ENCODE measurements at regions not wholly inside any gene's neighbourhood (a gene's known extent, or its start where the extent isn't known, plus 50 kb on each side); places are given as distances from the start of the nearest gene placed in this dataset.

DNA sequence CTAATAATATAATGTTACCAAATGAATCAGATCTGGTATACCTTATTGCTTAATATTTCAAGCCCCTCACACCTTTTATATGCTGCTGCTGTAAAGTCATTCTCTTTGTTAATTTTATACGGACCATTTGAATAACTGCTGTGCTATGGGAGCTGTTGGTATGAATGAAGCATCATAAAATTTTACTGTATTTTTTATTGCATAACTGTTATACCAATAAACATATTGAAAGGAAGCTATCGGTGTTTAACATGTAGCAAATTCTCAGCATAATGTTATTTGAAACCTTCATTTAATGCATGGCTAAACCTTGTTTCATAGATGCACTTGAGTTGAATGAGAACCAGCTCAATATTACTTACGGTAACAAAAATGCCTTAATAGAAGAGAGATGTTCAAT lies 1040.3 kb downstream of the SOCS6 start:
- TF ChIP-seq EGR1 (IDR thresholded peaks at IDR 0.05) (no peak), FOXM1 (IDR thresholded peaks at IDR 0.05; ENCODE audit: borderline replicate concordance, low read depth) (no peak), YY1 (IDR thresholded peaks at IDR 0.05; ENCODE audit: low read depth) (no peak), TAF1 (IDR thresholded peaks at IDR 0.05; ENCODE audit: low read depth) (no peak), CEBPB (IDR thresholded peaks at IDR 0.05) (no peak)

DNA sequence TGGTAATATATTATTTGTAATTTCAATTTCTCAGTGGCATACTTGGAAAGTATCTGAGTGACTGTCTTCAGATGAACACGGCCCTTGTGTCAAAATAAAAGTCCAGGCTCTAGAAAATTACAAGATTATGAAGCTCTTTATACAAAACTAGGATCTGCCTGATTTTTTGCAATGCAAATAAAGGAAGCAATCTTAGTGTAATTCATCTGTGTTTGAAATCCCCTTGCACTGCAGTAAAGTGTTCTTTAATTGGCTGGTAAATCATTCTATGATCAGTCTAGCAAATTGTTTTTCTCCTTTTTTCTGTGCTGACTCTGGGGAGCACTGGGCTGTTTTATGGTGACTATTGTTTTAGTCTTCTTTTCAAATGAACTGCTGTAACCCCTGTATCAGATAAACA lies 1039.0 kb downstream of the SOCS6 start:
- no peak for TF ChIP-seq NFIC (IDR thresholded peaks at IDR 0.05)
- no peak for TF ChIP-seq TCF12 (IDR thresholded peaks at IDR 0.05; ENCODE audit: low read depth)
- TF ChIP-seq, protein P1, sequence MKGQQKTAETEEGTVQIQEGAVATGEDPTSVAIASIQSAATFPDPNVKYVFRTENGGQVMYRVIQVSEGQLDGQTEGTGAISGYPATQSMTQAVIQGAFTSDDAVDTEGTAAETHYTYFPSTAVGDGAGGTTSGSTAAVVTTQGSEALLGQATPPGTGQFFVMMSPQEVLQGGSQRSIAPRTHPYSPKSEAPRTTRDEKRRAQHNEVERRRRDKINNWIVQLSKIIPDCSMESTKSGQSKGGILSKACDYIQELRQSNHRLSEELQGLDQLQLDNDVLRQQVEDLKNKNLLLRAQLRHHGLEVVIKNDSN (IDR thresholded peaks at IDR 0.05) = no peak
- no peak for TF ChIP-seq EP300 (IDR thresholded peaks at IDR 0.05; ENCODE audit: borderline replicate concordance)
- no peak for TF ChIP-seq YY1 (IDR thresholded peaks at IDR 0.05; ENCODE audit: low read depth)
- TF ChIP-seq, protein P2, sequence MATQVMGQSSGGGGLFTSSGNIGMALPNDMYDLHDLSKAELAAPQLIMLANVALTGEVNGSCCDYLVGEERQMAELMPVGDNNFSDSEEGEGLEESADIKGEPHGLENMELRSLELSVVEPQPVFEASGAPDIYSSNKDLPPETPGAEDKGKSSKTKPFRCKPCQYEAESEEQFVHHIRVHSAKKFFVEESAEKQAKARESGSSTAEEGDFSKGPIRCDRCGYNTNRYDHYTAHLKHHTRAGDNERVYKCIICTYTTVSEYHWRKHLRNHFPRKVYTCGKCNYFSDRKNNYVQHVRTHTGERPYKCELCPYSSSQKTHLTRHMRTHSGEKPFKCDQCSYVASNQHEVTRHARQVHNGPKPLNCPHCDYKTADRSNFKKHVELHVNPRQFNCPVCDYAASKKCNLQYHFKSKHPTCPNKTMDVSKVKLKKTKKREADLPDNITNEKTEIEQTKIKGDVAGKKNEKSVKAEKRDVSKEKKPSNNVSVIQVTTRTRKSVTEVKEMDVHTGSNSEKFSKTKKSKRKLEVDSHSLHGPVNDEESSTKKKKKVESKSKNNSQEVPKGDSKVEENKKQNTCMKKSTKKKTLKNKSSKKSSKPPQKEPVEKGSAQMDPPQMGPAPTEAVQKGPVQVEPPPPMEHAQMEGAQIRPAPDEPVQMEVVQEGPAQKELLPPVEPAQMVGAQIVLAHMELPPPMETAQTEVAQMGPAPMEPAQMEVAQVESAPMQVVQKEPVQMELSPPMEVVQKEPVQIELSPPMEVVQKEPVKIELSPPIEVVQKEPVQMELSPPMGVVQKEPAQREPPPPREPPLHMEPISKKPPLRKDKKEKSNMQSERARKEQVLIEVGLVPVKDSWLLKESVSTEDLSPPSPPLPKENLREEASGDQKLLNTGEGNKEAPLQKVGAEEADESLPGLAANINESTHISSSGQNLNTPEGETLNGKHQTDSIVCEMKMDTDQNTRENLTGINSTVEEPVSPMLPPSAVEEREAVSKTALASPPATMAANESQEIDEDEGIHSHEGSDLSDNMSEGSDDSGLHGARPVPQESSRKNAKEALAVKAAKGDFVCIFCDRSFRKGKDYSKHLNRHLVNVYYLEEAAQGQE (IDR thresholded peaks at IDR 0.05; ENCODE audit: low read depth) = no peak
- TF ChIP-seq, protein P3, sequence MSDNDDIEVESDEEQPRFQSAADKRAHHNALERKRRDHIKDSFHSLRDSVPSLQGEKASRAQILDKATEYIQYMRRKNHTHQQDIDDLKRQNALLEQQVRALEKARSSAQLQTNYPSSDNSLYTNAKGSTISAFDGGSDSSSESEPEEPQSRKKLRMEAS (IDR thresholded peaks at IDR 0.05) = no peak
- no peak for TF ChIP-seq TAF1 (IDR thresholded peaks at IDR 0.05; ENCODE audit: low read depth)
- TF ChIP-seq TEAD4 (IDR thresholded peaks at IDR 0.05) = no peak
- no peak for TF ChIP-seq EGR1 (IDR thresholded peaks at IDR 0.05)
- no peak for TF ChIP-seq RAD21 (IDR thresholded peaks at IDR 0.05; ENCODE audit: low read depth)

DNA sequence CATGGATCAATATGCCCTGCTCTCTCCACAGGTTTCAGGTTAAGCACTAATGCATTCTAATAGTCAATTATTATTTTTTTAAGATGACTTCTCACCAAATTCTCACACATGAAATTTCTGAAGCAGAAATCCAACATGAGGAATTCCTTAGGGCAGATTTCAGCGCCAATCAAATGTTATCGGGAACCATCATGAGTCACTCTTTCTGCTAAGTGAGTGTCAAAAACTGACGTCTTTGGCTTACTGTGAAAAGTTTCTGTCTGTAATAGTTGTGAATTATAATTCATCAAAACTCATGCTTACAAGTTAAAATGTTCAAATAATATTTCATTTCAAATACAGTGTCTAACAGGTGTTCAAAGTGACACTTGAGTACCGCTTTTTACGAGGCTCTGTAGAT lies 1038.6 kb downstream of the SOCS6 start:
- TF ChIP-seq TAF1 (IDR thresholded peaks at IDR 0.05; ENCODE audit: low read depth) (no peak), TCF12 (IDR thresholded peaks at IDR 0.05; ENCODE audit: low read depth) (no peak), NFIC (IDR thresholded peaks at IDR 0.05) (no peak), CREB1 (IDR thresholded peaks at IDR 0.05; ENCODE audit: low read depth) (no peak), EGR1 (IDR thresholded peaks at IDR 0.05) (no peak), TEAD4 (IDR thresholded peaks at IDR 0.05) (no peak), RAD21 (IDR thresholded peaks at IDR 0.05; ENCODE audit: low read depth) (no peak)
- TF ChIP-seq, protein P2 (IDR thresholded peaks at IDR 0.05; ENCODE audit: low read depth) = no peak
- TF ChIP-seq, protein P3 (IDR thresholded peaks at IDR 0.05) = no peak

DNA sequence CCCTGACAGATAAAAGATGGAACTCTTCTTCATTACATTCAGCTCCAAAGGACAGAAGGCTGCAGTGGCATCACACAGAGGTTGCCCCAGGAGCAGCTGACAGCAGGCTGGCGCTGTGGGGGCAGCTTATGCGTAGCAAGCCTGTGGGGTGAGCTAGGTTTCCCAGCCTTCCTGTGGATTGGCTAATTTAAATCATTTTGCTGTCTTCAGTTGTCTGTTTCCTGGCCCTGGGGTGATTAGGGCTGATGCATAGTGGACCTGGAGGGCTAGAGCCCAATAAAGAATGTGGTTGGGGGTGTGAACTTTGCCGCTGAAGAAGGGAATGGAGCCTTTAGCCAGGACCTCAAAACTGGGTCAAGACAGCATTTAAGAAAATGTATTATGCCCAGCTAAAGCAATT lies 1038.0 kb downstream of the SOCS6 start:
- TF ChIP-seq, protein P3 (IDR thresholded peaks at IDR 0.05) = no peak
- TF ChIP-seq ZBTB7A (IDR thresholded peaks at IDR 0.05; ENCODE audit: low read depth) = no peak
- TF ChIP-seq, protein P1 (IDR thresholded peaks at IDR 0.05) = no peak
- no peak for TF ChIP-seq FOXM1 (IDR thresholded peaks at IDR 0.05; ENCODE audit: borderline replicate concordance, low read depth)
- no peak for TF ChIP-seq CEBPB (IDR thresholded peaks at IDR 0.05)
- TF ChIP-seq, protein P2 (IDR thresholded peaks at IDR 0.05; ENCODE audit: low read depth) = no peak

DNA sequence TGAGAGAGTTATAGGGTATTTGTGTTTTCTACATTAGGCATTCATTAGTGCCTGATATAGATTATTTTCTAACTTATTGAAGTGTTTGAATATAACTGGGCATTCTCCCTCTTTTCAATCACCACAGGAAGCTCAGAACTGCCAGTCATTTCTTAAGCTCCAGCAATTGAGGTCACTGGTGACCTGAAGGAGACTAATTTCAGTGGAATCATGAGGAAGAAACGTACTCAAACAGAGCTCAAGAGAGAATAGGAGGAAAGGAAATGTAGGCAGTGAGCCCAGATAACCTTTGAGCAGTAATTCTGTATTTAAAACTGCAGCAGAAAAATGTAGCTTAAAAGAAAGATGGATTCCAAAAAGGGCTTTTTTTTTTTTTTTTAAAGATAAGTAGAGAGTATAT lies 1035.5 kb downstream of the SOCS6 start:
- TF ChIP-seq, protein P2 (IDR thresholded peaks at IDR 0.05; ENCODE audit: low read depth) = no peak
- TF ChIP-seq TCF12 (IDR thresholded peaks at IDR 0.05; ENCODE audit: low read depth) (no peak), TAF1 (IDR thresholded peaks at IDR 0.05; ENCODE audit: low read depth) (no peak), FOXM1 (IDR thresholded peaks at IDR 0.05; ENCODE audit: borderline replicate concordance, low read depth) (no peak), YY1 (IDR thresholded peaks at IDR 0.05; ENCODE audit: low read depth) (no peak), EP300 (IDR thresholded peaks at IDR 0.05; ENCODE audit: borderline replicate concordance) (no peak), ZBTB7A (IDR thresholded peaks at IDR 0.05; ENCODE audit: low read depth) (no peak), TEAD4 (IDR thresholded peaks at IDR 0.05) (no peak), CREB1 (IDR thresholded peaks at IDR 0.05; ENCODE audit: low read depth) (no peak), EGR1 (IDR thresholded peaks at IDR 0.05) (no peak), CEBPB (IDR thresholded peaks at IDR 0.05) (no peak), NFIC (IDR thresholded peaks at IDR 0.05) (no peak)
- TF ChIP-seq, protein P3 (IDR thresholded peaks at IDR 0.05) = no peak
- TF ChIP-seq, protein P1 (IDR thresholded peaks at IDR 0.05) = no peak

All from Ishikawa (cell line).